Trophoblast cell (in vitro differentiated cells and primary cell): ENCODE measurements at regions not wholly inside any gene's neighbourhood (a gene's known extent, or its start where the extent isn't known, plus 50 kb on each side); places are given as distances from the start of the nearest gene placed in this dataset.

Source experiments
- DNase-seq, 2 donors: peaks; one replicate each; pipeline ENCODE4 v3.0.0-alpha.2; 2016
- H2AFZ ChIP-seq: 2 replicates; pipeline ENCODE4 v1.6.1; 2013; ENCODE audit warnings: low read length, moderate library complexity, mild to moderate bottlenecking; ENCODE audit not compliant: insufficient read depth, poor library complexity
- H2AK5ac ChIP-seq: 2 replicates; pipeline ENCODE4 v1.6.1; 2013; ENCODE audit warnings: mild to moderate bottlenecking, low read length
- H2BK120ac ChIP-seq: 2 replicates; pipeline ENCODE4 v1.6.1; 2013; ENCODE audit warnings: low read length, mild to moderate bottlenecking, moderate library complexity; ENCODE audit not compliant: insufficient read depth, poor library complexity
- H2BK12ac ChIP-seq: 2 replicates; pipeline ENCODE4 v1.6.1; 2013; ENCODE audit warnings: mild to moderate bottlenecking, low read length, moderate library complexity
- H2BK5ac ChIP-seq: 2 replicates; pipeline ENCODE4 v1.6.1; 2013; ENCODE audit warnings: low read length, low read depth, moderate library complexity, mild to moderate bottlenecking; ENCODE audit not compliant: poor library complexity
- H3K14ac ChIP-seq: 2 replicates; pipeline ENCODE4 v1.6.1; 2013; ENCODE audit warnings: mild to moderate bottlenecking, low read length
- H3K18ac ChIP-seq: 2 replicates; pipeline ENCODE4 v1.6.1; 2013; ENCODE audit warnings: mild to moderate bottlenecking, low read length
- H3K23ac ChIP-seq: 2 replicates; pipeline ENCODE4 v1.6.1; 2013; ENCODE audit warnings: low read length
- H3K27ac ChIP-seq: 2 replicates; pipeline ENCODE4 v1.5.1; 2013; ENCODE audit warnings: low read depth, mild to moderate bottlenecking, inconsistent platforms, low read length, moderate library complexity
- H3K27me3 ChIP-seq: 2 replicates; pipeline ENCODE4 v1.6.1; 2013; ENCODE audit warnings: inconsistent platforms, mild to moderate bottlenecking, low read length, moderate library complexity; ENCODE audit not compliant: insufficient read depth
- H3K36me3 ChIP-seq, 2 experiments: 1 replicate in 1 of 2; 2 replicates in 1 of 2; pipeline ENCODE4 v1.6.1; 2013; ENCODE audit warnings: low read length in 2 of 2, mild to moderate bottlenecking in 2 of 2, moderate library complexity in 1 of 2; ENCODE audit not compliant: insufficient read depth in 2 of 2, control insufficient read depth in 1 of 2
- H3K4ac ChIP-seq: 2 replicates; pipeline ENCODE4 v1.6.1; 2013; ENCODE audit warnings: low read depth, mild to moderate bottlenecking, low read length, moderate library complexity
- H3K4me1 ChIP-seq, 2 experiments: 1 replicate in 1 of 2; 2 replicates in 1 of 2; pipeline ENCODE4 v1.6.1; 2013; ENCODE audit warnings: low read length in 2 of 2, mild to moderate bottlenecking in 2 of 2, moderate library complexity in 1 of 2; ENCODE audit not compliant: insufficient read depth in 2 of 2, control insufficient read depth in 1 of 2
- H3K4me2 ChIP-seq: 2 replicates; pipeline ENCODE4 v1.6.1; 2013; ENCODE audit warnings: inconsistent platforms, mild to moderate bottlenecking, low read length, moderate library complexity
- H3K4me3 ChIP-seq: 2 replicates; pipeline ENCODE4 v1.5.1; 2013; ENCODE audit warnings: mild to moderate bottlenecking, low read depth, low read length, inconsistent platforms
- H3K79me1 ChIP-seq: one replicate; pipeline ENCODE4 v1.6.1; 2013; ENCODE audit warnings: low read length
- H3K79me2 ChIP-seq: 2 replicates; pipeline ENCODE4 v1.6.1; 2013; ENCODE audit warnings: low read length, mild to moderate bottlenecking; ENCODE audit not compliant: control insufficient read depth, insufficient read depth, poor library complexity
- H3K9ac ChIP-seq: 2 replicates; pipeline ENCODE4 v1.6.1; 2013; ENCODE audit warnings: mild to moderate bottlenecking, low read length
- H3K9me3 ChIP-seq: 2 replicates; pipeline ENCODE4 v1.6.1; 2013; ENCODE audit warnings: low read depth, mild to moderate bottlenecking, control low read depth, inconsistent platforms, low read length; ENCODE audit not compliant: insufficient read depth
- H4K12ac ChIP-seq: 2 replicates; pipeline ENCODE4 v1.6.1; 2013; ENCODE audit warnings: low read depth, mild to moderate bottlenecking, low read length, moderate library complexity
- H4K8ac ChIP-seq: 2 replicates; pipeline ENCODE4 v1.6.1; 2013; ENCODE audit warnings: low read depth, mild to moderate bottlenecking, low read length, moderate library complexity
- H4K91ac ChIP-seq: one replicate; pipeline ENCODE4 v1.6.1; 2013; ENCODE audit warnings: low read depth, mild to moderate bottlenecking, low read length, moderate library complexity
- WGBS: extraction: QIAGEN DNeasy Blood & Tissue Kit; methylation state at CpG from one replicate; pipeline ENCODE4 v1.1.7; 2013; ENCODE audit warnings: missing lambda C conversion rate; ENCODE audit not compliant: insufficient read length, insufficient coverage; ENCODE audit errors: extremely low coverage; 5-methylcytosine and 5-hydroxymethylcytosine counted together

- no peak overlapping the region for H2BK120ac ChIP-seq
- no peak overlapping the region for H3K18ac ChIP-seq
- no peaks in the 10 kb centered on the region for H3K27me3 ChIP-seq
- H3K4ac ChIP-seq = no peak overlapping the region
- no peak overlapping the region for H4K8ac ChIP-seq
- H3K23ac ChIP-seq = no peak overlapping the region
- no peak for DNase-seq
- H2BK5ac ChIP-seq = no peak overlapping the region
- no peak overlapping the region for H2AK5ac ChIP-seq
- WGBS = no CpG with 5 or more reads among the region's 7 CpGs
- H2AFZ ChIP-seq = no peak overlapping the region
- no peak overlapping the region for H3K27ac ChIP-seq
- no peak overlapping the region for H3K9ac ChIP-seq
- no peak overlapping the region for H4K12ac ChIP-seq
- no peak overlapping the region for H3K4me3 ChIP-seq
- H4K91ac ChIP-seq = no peak overlapping the region
- H3K36me3 ChIP-seq = no peaks in the 10 kb centered on the region
- no peaks in the 10 kb centered on the region for H3K79me2 ChIP-seq
- H3K4me2 ChIP-seq = no peak overlapping the region
- H3K79me1 ChIP-seq = no peaks in the 10 kb centered on the region
- peaks cover 4% of the 10 kb centered on the region for H3K9me3 ChIP-seq
- no peak overlapping the region for H3K14ac ChIP-seq
- H3K4me1 ChIP-seq = no peaks in the 10 kb centered on the region
- no peak overlapping the region for H2BK12ac ChIP-seq
Observed at GRCh38 chr1:47682198-47682597, 244.4 kb downstream of the FOXD2 start.

GRCh38 chr1:47682786-47683350 lies 245.0 kb downstream of the FOXD2 start:
- H2BK120ac ChIP-seq = no peak overlapping the region
- no peak for DNase-seq
- H3K36me3 ChIP-seq = no peaks in the 10 kb centered on the region
- H3K27ac ChIP-seq = no peak overlapping the region
- H3K4me1 ChIP-seq = no peaks in the 10 kb centered on the region
- H2BK5ac ChIP-seq = no peak overlapping the region
- H3K9me3 ChIP-seq = peaks cover 4% of the 10 kb centered on the region
- no peak overlapping the region for H3K23ac ChIP-seq
- no CpG with 5 or more reads among the region's 6 CpGs for WGBS
- no peak overlapping the region for H4K8ac ChIP-seq
- no peak overlapping the region for H4K91ac ChIP-seq
- no peak overlapping the region for H3K4ac ChIP-seq
- no peak overlapping the region for H2AK5ac ChIP-seq
- no peak overlapping the region for H3K9ac ChIP-seq
- no peak overlapping the region for H3K14ac ChIP-seq
- H3K18ac ChIP-seq = no peak overlapping the region
- H4K12ac ChIP-seq = no peak overlapping the region
- H2BK12ac ChIP-seq = no peak overlapping the region
- H3K4me2 ChIP-seq = no peak overlapping the region
- H3K4me3 ChIP-seq = no peak overlapping the region
- no peaks in the 10 kb centered on the region for H3K79me2 ChIP-seq
- H3K79me1 ChIP-seq = no peaks in the 10 kb centered on the region
- H3K27me3 ChIP-seq = no peaks in the 10 kb centered on the region
- no peak overlapping the region for H2AFZ ChIP-seq

- Histone ChIP-seq H4K8ac (no peak overlapping the region), H3K4me3 (no peak overlapping the region), H3K27ac (no peak overlapping the region), H3K27me3 (no peaks in the 10 kb centered on the region), H2AFZ (no peak overlapping the region), H3K79me1 (no peaks in the 10 kb centered on the region), H4K12ac (no peak overlapping the region), H2BK120ac (no peak overlapping the region), H3K4me2 (no peak overlapping the region), H3K9ac (no peak overlapping the region), H3K36me3 (no peaks in the 10 kb centered on the region), H2BK12ac (no peak overlapping the region), H2BK5ac (no peak overlapping the region), H3K79me2 (no peaks in the 10 kb centered on the region), H2AK5ac (no peak overlapping the region), H3K23ac (no peak overlapping the region), H3K4ac (no peak overlapping the region), H3K4me1 (no peaks in the 10 kb centered on the region), H3K18ac (no peak overlapping the region), H3K9me3 (peaks cover 4% of the 10 kb centered on the region), H3K14ac (no peak overlapping the region), H4K91ac (no peak overlapping the region)
- no CpG with 5 or more reads among the region's 3 CpGs for WGBS
- no peak for DNase-seq
Observed at GRCh38 chr1:47683401-47683800, 245.6 kb downstream of the FOXD2 start.

GRCh38 chr1:47684518-47684917 lies 246.7 kb downstream of the FOXD2 start:
- H3K4me2 ChIP-seq = no peak overlapping the region
- H4K12ac ChIP-seq = no peak overlapping the region
- H3K4me3 ChIP-seq = no peak overlapping the region
- no peak for DNase-seq
- no peaks in the 10 kb centered on the region for H3K36me3 ChIP-seq
- no peak overlapping the region for H2AK5ac ChIP-seq
- H3K9me3 ChIP-seq = peaks cover 4% of the 10 kb centered on the region
- H4K8ac ChIP-seq = no peak overlapping the region
- no peak overlapping the region for H2BK5ac ChIP-seq
- no peak overlapping the region for H2AFZ ChIP-seq
- no peak overlapping the region for H3K23ac ChIP-seq
- H3K18ac ChIP-seq = no peak overlapping the region
- H3K14ac ChIP-seq = no peak overlapping the region
- no peaks in the 10 kb centered on the region for H3K79me2 ChIP-seq
- H3K79me1 ChIP-seq = no peaks in the 10 kb centered on the region
- H3K27me3 ChIP-seq = no peaks in the 10 kb centered on the region
- no peaks in the 10 kb centered on the region for H3K4me1 ChIP-seq
- H3K9ac ChIP-seq = no peak overlapping the region
- WGBS = no CpG with 5 or more reads among the region's 6 CpGs
- H3K4ac ChIP-seq = no peak overlapping the region
- H2BK120ac ChIP-seq = no peak overlapping the region
- H4K91ac ChIP-seq = no peak overlapping the region
- H3K27ac ChIP-seq = no peak overlapping the region
- no peak overlapping the region for H2BK12ac ChIP-seq
